H9 (cell line): ENCODE measurements at regions not wholly inside any gene's neighbourhood (a gene's known extent, or its start where the extent isn't known, plus 50 kb on each side); places are given as distances from the start of the nearest gene placed in this dataset.

Experiments used
- DNase-seq: peaks from one replicate; pipeline ENCODE4 v3.0.0-alpha.2; 2017
- H2AFZ ChIP-seq: one replicate; pipeline ENCODE4 v1.6.1; 2013; ENCODE audit warnings: mild to moderate bottlenecking, low read length, control low read depth, moderate library complexity
- H2AK5ac ChIP-seq: 2 replicates; pipeline ENCODE4 v1.6.1; 2013; ENCODE audit warnings: low read length, control low read depth, mixed read lengths; ENCODE audit not compliant: insufficient read length
- H2BK120ac ChIP-seq: one replicate; pipeline ENCODE4 v1.6.1; 2013; ENCODE audit warnings: low read depth, mild to moderate bottlenecking, low read length, control low read depth, inconsistent platforms; ENCODE audit not compliant: poor library complexity, severe bottlenecking
- H2BK12ac ChIP-seq: 2 replicates; pipeline ENCODE4 v1.6.1; 2013; ENCODE audit warnings: low read length, control low read depth, mixed read lengths, low read depth; ENCODE audit not compliant: insufficient read length
- H2BK15ac ChIP-seq: 2 replicates; pipeline ENCODE4 v1.6.1; 2013; ENCODE audit warnings: low read depth, low read length, control low read depth
- H2BK20ac ChIP-seq: one replicate; pipeline ENCODE4 v1.6.1; 2013; ENCODE audit warnings: low read depth, mild to moderate bottlenecking, low read length, control low read depth, inconsistent platforms; ENCODE audit not compliant: poor library complexity, severe bottlenecking
- H2BK5ac ChIP-seq: 2 replicates; pipeline ENCODE4 v1.6.1; 2013; ENCODE audit warnings: low read length, control low read depth, mixed read lengths; ENCODE audit not compliant: insufficient read length
- H3K14ac ChIP-seq: 2 replicates; pipeline ENCODE4 v1.6.1; 2013; ENCODE audit warnings: low read length, control low read depth; ENCODE audit not compliant: insufficient read depth
- H3K18ac ChIP-seq: 2 replicates; pipeline ENCODE4 v1.6.1; 2013; ENCODE audit warnings: low read depth, mild to moderate bottlenecking, mixed read lengths, low read length, control low read depth; ENCODE audit not compliant: insufficient read length
- H3K23ac ChIP-seq: 2 replicates; pipeline ENCODE4 v1.6.1; 2013; ENCODE audit warnings: low read length, control low read depth, mixed read lengths, low read depth; ENCODE audit not compliant: insufficient read length
- H3K23me2 ChIP-seq: 2 replicates; pipeline ENCODE4 v1.6.1; 2013; ENCODE audit warnings: low read depth, mild to moderate bottlenecking, mixed read lengths, low read length, control low read depth; ENCODE audit not compliant: insufficient read length, poor library complexity, severe bottlenecking
- H3K27ac ChIP-seq: 2 replicates; pipeline ENCODE4 v1.5.1; 2013; ENCODE audit warnings: low read length, control low read depth, mixed read lengths, low read depth; ENCODE audit not compliant: insufficient read length
- H3K27me3 ChIP-seq: 2 replicates; pipeline ENCODE4 v1.6.1; 2013; ENCODE audit warnings: low read length, control low read depth, inconsistent platforms; ENCODE audit not compliant: insufficient read depth
- H3K4ac ChIP-seq: 2 replicates; pipeline ENCODE4 v1.6.1; 2013; ENCODE audit warnings: low read depth, mild to moderate bottlenecking, control low read depth, inconsistent platforms, low read length, moderate library complexity
- H3K4me1 ChIP-seq: 2 replicates; pipeline ENCODE4 v1.6.1; 2013; ENCODE audit warnings: low read length, control low read depth, inconsistent platforms; ENCODE audit not compliant: insufficient read depth
- H3K4me2 ChIP-seq: 2 replicates; pipeline ENCODE4 v1.6.1; 2013; ENCODE audit warnings: low read length, control low read depth, mixed read lengths; ENCODE audit not compliant: insufficient read length, insufficient read depth
- H3K56ac ChIP-seq: 2 replicates; pipeline ENCODE4 v1.6.1; 2013; ENCODE audit warnings: low read depth, mild to moderate bottlenecking, mixed read lengths, low read length, control low read depth; ENCODE audit not compliant: insufficient read length
- H3K79me1 ChIP-seq: 2 replicates; pipeline ENCODE4 v1.6.1; 2013; ENCODE audit warnings: low read depth, mild to moderate bottlenecking, moderate library complexity, low read length, control low read depth, inconsistent platforms; ENCODE audit not compliant: insufficient read depth, poor library complexity, severe bottlenecking
- H3K79me2 ChIP-seq: 2 replicates; pipeline ENCODE4 v1.6.1; 2013; ENCODE audit warnings: low read length, control low read depth, inconsistent platforms; ENCODE audit not compliant: insufficient read depth
- H3K9ac ChIP-seq: 2 replicates; pipeline ENCODE4 v1.6.1; 2013; ENCODE audit warnings: low read length, control low read depth, mixed read lengths; ENCODE audit not compliant: insufficient read length; ENCODE audit errors: extremely low read depth
- H3K9me3 ChIP-seq: one replicate; pipeline ENCODE4 v1.6.1; 2013; ENCODE audit warnings: low read depth, low read length, inconsistent platforms; ENCODE audit not compliant: control insufficient read depth
- H3T11ph ChIP-seq: one replicate; pipeline ENCODE4 v1.6.1; 2013; ENCODE audit warnings: mild to moderate bottlenecking, low read length, control low read depth, inconsistent platforms
- H4K20me1 ChIP-seq: one replicate; pipeline ENCODE4 v1.6.1; 2013; ENCODE audit not compliant: control insufficient read depth, insufficient read length, insufficient read depth
- H4K5ac ChIP-seq: 2 replicates; pipeline ENCODE4 v1.6.1; 2013; ENCODE audit warnings: low read depth, mild to moderate bottlenecking, mixed read lengths, low read length, control low read depth; ENCODE audit not compliant: insufficient read length
- H4K8ac ChIP-seq: replicated peaks from 2 replicates; pipeline ENCODE4 v1.6.1; 2013; ENCODE audit warnings: low read length, control low read depth, mixed read lengths, low read depth; ENCODE audit not compliant: insufficient read length
- H4K91ac ChIP-seq: 2 replicates; pipeline ENCODE4 v1.6.1; 2013; ENCODE audit warnings: low read depth, mild to moderate bottlenecking, moderate library complexity, mixed read lengths, low read length, control low read depth; ENCODE audit not compliant: insufficient read length
- H3K27ac Mint-ChIP-seq, 3 experiments: 2 replicates in 2 of 3; 3 replicates in 1 of 3; pipeline ENCODE4 v1.8.0; 2020 to 2021; ENCODE audit warnings: mixed read lengths in 3 of 3, mild to moderate bottlenecking in 1 of 3, moderate library complexity in 1 of 3
- H3K27me3 Mint-ChIP-seq: 2 replicates; pipeline ENCODE4 v1.8.0; 2021; ENCODE audit warnings: low read depth, mild to moderate bottlenecking, moderate library complexity, mixed read lengths
- H3K36me3 Mint-ChIP-seq, 3 experiments: 2 replicates in 2 of 3; 3 replicates in 1 of 3; pipeline ENCODE4 v1.8.0; 2020 to 2021; ENCODE audit warnings: low read depth in 3 of 3, mixed read lengths in 3 of 3; ENCODE audit not compliant: insufficient read depth in 1 of 3
- H3K4me1 Mint-ChIP-seq, 2 experiments: 2 replicates each; pipeline ENCODE4 v1.8.0; 2020; ENCODE audit warnings: mixed read lengths in 2 of 2
- H3K4me3 Mint-ChIP-seq, 2 experiments: 2 replicates in 1 of 2; 3 replicates in 1 of 2; pipeline ENCODE4 v1.8.0; 2020 to 2021; ENCODE audit warnings: mild to moderate bottlenecking in 2 of 2, mixed read lengths in 2 of 2, moderate library complexity in 1 of 2
- H3K9me3 Mint-ChIP-seq, 2 experiments: 2 replicates in 1 of 2; 3 replicates in 1 of 2; pipeline ENCODE4 v1.8.0; 2020; ENCODE audit warnings: mild to moderate bottlenecking in 2 of 2, mixed read lengths in 2 of 2, moderate library complexity in 1 of 2
- WGBS: extraction: QIAGEN DNeasy Blood & Tissue Kit; methylation state at CpG from one replicate; pipeline ENCODE4 v1.1.7; 2013; ENCODE audit warnings: missing lambda C conversion rate, low lambda C conversion rate, mixed read lengths; ENCODE audit not compliant: insufficient read length; ENCODE audit errors: extremely low coverage; 5-methylcytosine and 5-hydroxymethylcytosine counted together
- TF ChIP-seq, protein P1 (sequence below): fragments of 200-600 bp; sonication (generic); conservative IDR thresholded peaks from 3 replicates; pipeline ENCODE4 v1.8.0; 2021; ENCODE audit warnings: antibody characterized with exemption, mild to moderate bottlenecking

DNA sequence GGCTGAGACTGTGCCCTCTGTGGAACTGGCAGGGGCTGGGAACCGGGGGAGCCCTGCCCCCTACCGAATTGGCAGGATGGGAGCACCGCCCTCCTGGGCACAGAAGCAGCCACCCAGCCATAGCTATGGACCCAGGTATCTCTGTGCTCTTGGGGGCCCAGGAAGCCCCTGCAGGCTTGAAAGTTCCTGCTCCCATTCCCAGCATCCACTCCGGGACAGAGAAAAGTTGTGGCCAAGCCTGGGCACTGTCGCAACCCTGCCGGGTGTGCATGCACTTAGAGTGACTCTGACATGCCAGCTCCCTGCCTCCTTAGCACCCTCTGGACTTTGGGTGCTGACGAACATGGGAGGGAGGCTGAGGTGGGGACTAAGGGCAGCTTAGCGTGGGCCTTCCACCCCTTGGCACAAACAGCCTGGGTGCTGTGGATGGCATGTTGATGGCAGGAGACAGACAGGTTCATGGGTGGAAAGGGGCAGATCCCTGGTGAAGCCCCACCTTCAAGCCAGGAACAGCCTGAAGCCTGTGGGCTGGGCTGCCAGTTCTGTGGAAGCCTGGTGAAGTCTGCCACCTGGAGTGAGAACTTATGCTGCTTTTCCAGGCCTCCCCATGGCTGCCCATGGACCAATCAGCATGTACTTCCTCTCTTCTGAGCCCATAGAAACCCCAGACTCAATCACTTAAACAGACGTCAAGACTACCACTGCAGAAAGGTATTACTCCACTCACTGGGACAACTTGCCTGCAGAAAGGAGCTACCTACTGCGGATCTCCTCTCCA is 279.0 kb downstream of the ATXN7L3B start:
- no CpG with 5 or more reads among the region's 10 CpGs for WGBS
- H3K27me3 Mint-ChIP-seq = peaks cover 25% of the 10 kb centered on the region
- no peak overlapping the region for H2BK12ac ChIP-seq

More for the DNA sequence above, 279.0 kb downstream of the ATXN7L3B start:
- Histone ChIP-seq H3K9ac (no peak overlapping the region), H3K79me1 (no peaks in the 10 kb centered on the region), H3K18ac (no peak overlapping the region), H4K5ac (no peak overlapping the region), H4K8ac (no peak overlapping the region), H3K23ac (no peak overlapping the region), H3T11ph (no peak overlapping the region), H2AFZ (no peak overlapping the region), H2BK5ac (no peak overlapping the region), H3K56ac (no peak overlapping the region), H2AK5ac (no peak overlapping the region), H3K4me2 (no peak overlapping the region), H3K14ac (no peak overlapping the region), H3K23me2 (no peaks in the 10 kb centered on the region), H3K79me2 (no peaks in the 10 kb centered on the region), H3K27ac (no peak overlapping the region), H2BK20ac (no peak overlapping the region), H3K4ac (no peak overlapping the region), H4K20me1 (no peaks in the 10 kb centered on the region), H2BK120ac (no peak overlapping the region), H4K91ac (no peak overlapping the region), H3K9me3 (no peaks in the 10 kb centered on the region), H3K4me1 (no peaks in the 10 kb centered on the region), H3K27me3 (no peaks in the 10 kb centered on the region), H2BK15ac (no peak overlapping the region)
- H3K4me3 Mint-ChIP-seq = no peak overlapping the region
- H3K27ac Mint-ChIP-seq = no peak overlapping the region
- peaks cover 11 to 14% of the 10 kb centered on the region in 2 experiments; a peak in 3 of 5 replicates for H3K9me3 Mint-ChIP-seq
- TF ChIP-seq, protein P1, sequence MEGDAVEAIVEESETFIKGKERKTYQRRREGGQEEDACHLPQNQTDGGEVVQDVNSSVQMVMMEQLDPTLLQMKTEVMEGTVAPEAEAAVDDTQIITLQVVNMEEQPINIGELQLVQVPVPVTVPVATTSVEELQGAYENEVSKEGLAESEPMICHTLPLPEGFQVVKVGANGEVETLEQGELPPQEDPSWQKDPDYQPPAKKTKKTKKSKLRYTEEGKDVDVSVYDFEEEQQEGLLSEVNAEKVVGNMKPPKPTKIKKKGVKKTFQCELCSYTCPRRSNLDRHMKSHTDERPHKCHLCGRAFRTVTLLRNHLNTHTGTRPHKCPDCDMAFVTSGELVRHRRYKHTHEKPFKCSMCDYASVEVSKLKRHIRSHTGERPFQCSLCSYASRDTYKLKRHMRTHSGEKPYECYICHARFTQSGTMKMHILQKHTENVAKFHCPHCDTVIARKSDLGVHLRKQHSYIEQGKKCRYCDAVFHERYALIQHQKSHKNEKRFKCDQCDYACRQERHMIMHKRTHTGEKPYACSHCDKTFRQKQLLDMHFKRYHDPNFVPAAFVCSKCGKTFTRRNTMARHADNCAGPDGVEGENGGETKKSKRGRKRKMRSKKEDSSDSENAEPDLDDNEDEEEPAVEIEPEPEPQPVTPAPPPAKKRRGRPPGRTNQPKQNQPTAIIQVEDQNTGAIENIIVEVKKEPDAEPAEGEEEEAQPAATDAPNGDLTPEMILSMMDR = no peak
- no peaks in the 10 kb centered on the region for H3K4me1 Mint-ChIP-seq
- DNase-seq = no peak
- H3K36me3 Mint-ChIP-seq = peaks cover 0 to 18% (median 6%) of the 10 kb centered on the region in 3 experiments; a peak in 6 of 7 replicates
